Osteocyte (in vitro differentiated cells): ENCODE measurements at regions not wholly inside any gene's neighbourhood (a gene's known extent, or its start where the extent isn't known, plus 50 kb on each side); places are given as distances from the start of the nearest gene placed in this dataset.

Experiments used
- DNase-seq: peaks from one replicate; pipeline ENCODE4 v3.0.0; 2021; ENCODE audit warnings: mixed read lengths; ENCODE audit not compliant: unreplicated experiment; ENCODE audit errors: extremely low spot score
- H3K27ac Mint-ChIP-seq: one replicate; pipeline ENCODE4 v1.8.0; 2021; ENCODE audit warnings: mild to moderate bottlenecking, mixed read lengths; ENCODE audit not compliant: unreplicated experiment
- H3K27me3 Mint-ChIP-seq: one replicate; pipeline ENCODE4 v1.8.0; 2021; ENCODE audit warnings: mixed read lengths; ENCODE audit not compliant: unreplicated experiment
- H3K36me3 Mint-ChIP-seq: one replicate; pipeline ENCODE4 v1.8.0; 2021; ENCODE audit warnings: mixed read lengths; ENCODE audit not compliant: unreplicated experiment
- H3K4me1 Mint-ChIP-seq: one replicate; pipeline ENCODE4 v1.8.0; 2021; ENCODE audit warnings: mixed read lengths; ENCODE audit not compliant: unreplicated experiment
- H3K4me3 Mint-ChIP-seq: one replicate; pipeline ENCODE4 v1.8.0; 2021; ENCODE audit warnings: mild to moderate bottlenecking, moderate library complexity, mixed read lengths; ENCODE audit not compliant: unreplicated experiment
- H3K9me3 Mint-ChIP-seq: one replicate; pipeline ENCODE4 v1.8.0; 2021; ENCODE audit warnings: mixed read lengths; ENCODE audit not compliant: unreplicated experiment
- CTCF ChIP-seq: fragments of 200-600 bp; sonication (generic); IDR thresholded peaks from 2 replicates; pipeline ENCODE4 v1.5.0; 2021; ENCODE audit warnings: antibody characterized with exemption, mild to moderate bottlenecking, moderate library complexity

GRCh38 chr14:43872222-43872621 lies 634.9 kb downstream of the FSCB start:
- no peaks in the 10 kb centered on the region for H3K4me1 Mint-ChIP-seq
- peaks cover 8% of the 10 kb centered on the region for H3K9me3 Mint-ChIP-seq
- H3K27ac Mint-ChIP-seq, result no peak overlapping the region
- H3K36me3 Mint-ChIP-seq, result no peaks in the 10 kb centered on the region
- no peaks in the 10 kb centered on the region for H3K27me3 Mint-ChIP-seq
- DNase-seq, result no peak
- H3K4me3 Mint-ChIP-seq, result no peak overlapping the region
- TF ChIP-seq CTCF, result no peak

- no peak for DNase-seq
- Mint-ChIP-seq H3K4me3 (no peak overlapping the region), H3K27ac (no peak overlapping the region), H3K36me3 (no peaks in the 10 kb centered on the region), H3K9me3 (peaks cover 13% of the 10 kb centered on the region), H3K4me1 (no peaks in the 10 kb centered on the region), H3K27me3 (no peaks in the 10 kb centered on the region)
- TF ChIP-seq CTCF, result no peak
Observed at GRCh38 chr14:43858981-43859380, 648.1 kb downstream of the FSCB start.

- no peak overlapping the region for H3K4me3 Mint-ChIP-seq
- no peaks in the 10 kb centered on the region for H3K36me3 Mint-ChIP-seq
- TF ChIP-seq CTCF, result no peak
- no peaks in the 10 kb centered on the region for H3K27me3 Mint-ChIP-seq
- H3K27ac Mint-ChIP-seq, result no peak overlapping the region
- H3K4me1 Mint-ChIP-seq, result no peaks in the 10 kb centered on the region
- DNase-seq, result no peak
- peaks cover 10% of the 10 kb centered on the region for H3K9me3 Mint-ChIP-seq
Observed at GRCh38 chr14:43855556-43855955, 651.5 kb downstream of the FSCB start.

GRCh38 chr14:43853541-43853940 lies 653.5 kb downstream of the FSCB start:
- no peak for DNase-seq
- Mint-ChIP-seq H3K27me3 (no peaks in the 10 kb centered on the region), H3K36me3 (no peaks in the 10 kb centered on the region), H3K4me1 (no peaks in the 10 kb centered on the region), H3K4me3 (no peak overlapping the region), H3K27ac (no peak overlapping the region), H3K9me3 (peaks cover 10% of the 10 kb centered on the region)
- TF ChIP-seq CTCF, result no peak

GRCh38 chr14:43803076-43803689 lies 703.9 kb downstream of the FSCB start:
- Mint-ChIP-seq H3K4me3 (no peak overlapping the region), H3K9me3 (peaks cover 27% of the 10 kb centered on the region), H3K36me3 (no peaks in the 10 kb centered on the region), H3K4me1 (no peaks in the 10 kb centered on the region), H3K27ac (no peak overlapping the region), H3K27me3 (no peaks in the 10 kb centered on the region)
- no peak for DNase-seq
- TF ChIP-seq CTCF, result no peak
